ENCODE measurements at regions not wholly inside any gene's neighbourhood (a gene's known extent, or its start where the extent isn't known, plus 50 kb on each side); places are given as distances from the start of the nearest gene placed in this dataset.

- intact Hi-C loops (cut with DNase I) = no loop called here
These were observed 380.6 kb upstream of the VSTM2A start for GRCh38 chr7:54161621-54162020.

GRCh38 chr7:54166419-54166818, 375.8 kb upstream of the VSTM2A start:
- Histone ChIP-seq H3K4me3 (no peak overlapping the region), H3K36me3 (no peaks in the 10 kb centered on the region), H3K4me1 (no peaks in the 10 kb centered on the region), H3K27ac (no peak overlapping the region), H3K9me3 (no peaks in the 10 kb centered on the region), H3K27me3 (no peaks in the 10 kb centered on the region)
- TF ChIP-seq CTCF (IDR thresholded peaks at IDR 0.05) (no peak), POLR2A (IDR thresholded peaks at IDR 0.05) (no peak)
- intact Hi-C loops (cut with DNase I) = no loop called here
- DNase-seq = no peak
- WGBS, 2 donors = 56 to 58% methylated on average over 4 of the region's 4 CpGs

More at GRCh38 chr7:54161621-54162020, 380.6 kb upstream of the VSTM2A start:
- Histone ChIP-seq H3K4me1 (no peaks in the 10 kb centered on the region), H3K4me3 (no peak overlapping the region), H3K27me3 (no peaks in the 10 kb centered on the region), H3K27ac (no peak overlapping the region), H3K9me3 (no peaks in the 10 kb centered on the region), H3K36me3 (no peaks in the 10 kb centered on the region)
- DNase-seq = no peak
- TF ChIP-seq POLR2A (IDR thresholded peaks at IDR 0.05) = no peak
- no peak for TF ChIP-seq CTCF (IDR thresholded peaks at IDR 0.05)
- WGBS, 2 donors = 77 to 80% methylated on average over 4 of the region's 4 CpGs

GRCh38 chr7:54179321-54180029, 362.7 kb upstream of the VSTM2A start:
- intact Hi-C loops (cut with DNase I) = no loop called here
- no peak for DNase-seq
- no peaks in the 10 kb centered on the region for H3K4me1 ChIP-seq
- TF ChIP-seq CTCF (IDR thresholded peaks at IDR 0.05) = no peak
- TF ChIP-seq POLR2A (IDR thresholded peaks at IDR 0.05) = no peak
- no peak overlapping the region for H3K27ac ChIP-seq
- H3K36me3 ChIP-seq = no peaks in the 10 kb centered on the region
- 64 to 66% methylated on average over 3 of the region's 3 CpGs for WGBS, 2 donors
- no peaks in the 10 kb centered on the region for H3K9me3 ChIP-seq
- no peaks in the 10 kb centered on the region for H3K27me3 ChIP-seq
- H3K4me3 ChIP-seq = no peak overlapping the region

GRCh38 chr7:54180796-54181195, 361.4 kb upstream of the VSTM2A start:
- Histone ChIP-seq H3K36me3 (no peaks in the 10 kb centered on the region), H3K4me1 (no peaks in the 10 kb centered on the region), H3K9me3 (no peaks in the 10 kb centered on the region), H3K27ac (no peak overlapping the region), H3K4me3 (no peak overlapping the region), H3K27me3 (no peaks in the 10 kb centered on the region)
- no peak for DNase-seq
- 45 to 60% methylated on average over 2 of the region's 2 CpGs for WGBS, 2 donors
- intact Hi-C loops (cut with DNase I) = no loop called here
- no peak for TF ChIP-seq CTCF (IDR thresholded peaks at IDR 0.05)
- no peak for TF ChIP-seq POLR2A (IDR thresholded peaks at IDR 0.05)

GRCh38 chr7:54183055-54183454, 359.1 kb upstream of the VSTM2A start:
- TF ChIP-seq POLR2A (IDR thresholded peaks at IDR 0.05) (no peak), CTCF (IDR thresholded peaks at IDR 0.05) (no peak)
- H3K27ac ChIP-seq = no peak overlapping the region
- no peak for DNase-seq
- WGBS, 2 donors = 18 to 38% methylated on average over 2 of the region's 2 CpGs
- H3K4me1 ChIP-seq = no peaks in the 10 kb centered on the region
- H3K4me3 ChIP-seq = no peak overlapping the region
- intact Hi-C loops (cut with DNase I) = no loop called here
- no peaks in the 10 kb centered on the region for H3K9me3 ChIP-seq
- no peaks in the 10 kb centered on the region for H3K27me3 ChIP-seq
- H3K36me3 ChIP-seq = no peaks in the 10 kb centered on the region
